Neural cell (in vitro differentiated cells): ENCODE measurements at regions not wholly inside any gene's neighbourhood (a gene's known extent, or its start where the extent isn't known, plus 50 kb on each side); places are given as distances from the start of the nearest gene placed in this dataset.

ENCODE experiments used
- EZH2 ChIP-seq: fragments of 200-600, 300-800 bp; shearing (Covaris generic), sonication (generic); IDR thresholded peaks from 2 replicates; pipeline ENCODE4 v1.6.1; 2014; ENCODE audit warnings: antibody characterized with exemption, low read length, borderline replicate concordance, mild to moderate bottlenecking; ENCODE audit not compliant: insufficient read depth, poor library complexity, severe bottlenecking
- TAF1 ChIP-seq: IDR thresholded peaks from 2 replicates; pipeline ENCODE4 v1.6.1; 2012; ENCODE audit warnings: low read depth
- TF ChIP-seq, protein P1 (sequence below): fragments of 450-650 bp; IDR thresholded peaks from 2 replicates; pipeline ENCODE4 v1.5.1; 2014; ENCODE audit warnings: antibody characterized with exemption, mild to moderate bottlenecking, moderate library complexity; ENCODE audit not compliant: poor library complexity, severe bottlenecking

GRCh38 chr3:81308306-81308705 lies 453.1 kb downstream of the GBE1 start:
- TF ChIP-seq EZH2, result no peak
- no peak for TF ChIP-seq TAF1
- TF ChIP-seq, protein P1, sequence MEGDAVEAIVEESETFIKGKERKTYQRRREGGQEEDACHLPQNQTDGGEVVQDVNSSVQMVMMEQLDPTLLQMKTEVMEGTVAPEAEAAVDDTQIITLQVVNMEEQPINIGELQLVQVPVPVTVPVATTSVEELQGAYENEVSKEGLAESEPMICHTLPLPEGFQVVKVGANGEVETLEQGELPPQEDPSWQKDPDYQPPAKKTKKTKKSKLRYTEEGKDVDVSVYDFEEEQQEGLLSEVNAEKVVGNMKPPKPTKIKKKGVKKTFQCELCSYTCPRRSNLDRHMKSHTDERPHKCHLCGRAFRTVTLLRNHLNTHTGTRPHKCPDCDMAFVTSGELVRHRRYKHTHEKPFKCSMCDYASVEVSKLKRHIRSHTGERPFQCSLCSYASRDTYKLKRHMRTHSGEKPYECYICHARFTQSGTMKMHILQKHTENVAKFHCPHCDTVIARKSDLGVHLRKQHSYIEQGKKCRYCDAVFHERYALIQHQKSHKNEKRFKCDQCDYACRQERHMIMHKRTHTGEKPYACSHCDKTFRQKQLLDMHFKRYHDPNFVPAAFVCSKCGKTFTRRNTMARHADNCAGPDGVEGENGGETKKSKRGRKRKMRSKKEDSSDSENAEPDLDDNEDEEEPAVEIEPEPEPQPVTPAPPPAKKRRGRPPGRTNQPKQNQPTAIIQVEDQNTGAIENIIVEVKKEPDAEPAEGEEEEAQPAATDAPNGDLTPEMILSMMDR, result no peak
